HEK293T (cell line): ENCODE measurements at regions not wholly inside any gene's neighbourhood (a gene's known extent, or its start where the extent isn't known, plus 50 kb on each side); places are given as distances from the start of the nearest gene placed in this dataset.

Source experiments
- CTCF ChIA-PET: fragments of 350-600 bp; formaldehyde crosslinking; extraction: SDS; loops from one replicate; lab custom pipeline; 2021; ENCODE audit warnings: antibody characterized with exemption, inconsistent platforms; lab: Yijun Ruan, JAX
- POLR2A ChIA-PET: fragments of 350-600 bp; formaldehyde crosslinking; extraction: SDS; loops from one replicate; lab custom pipeline; 2020; ENCODE audit warnings: antibody characterized with exemption, inconsistent platforms; lab: Yijun Ruan, JAX
- DNase-seq: peaks from one replicate; pipeline ENCODE4 v3.0.0; 2012; ENCODE audit warnings: mixed read lengths; ENCODE audit errors: extremely low spot score
- ARNT ChIP-seq: fragments of 450-650 bp; IDR thresholded peaks from 2 replicates; pipeline ENCODE4 v1.6.1; 2017; ENCODE audit warnings: mild to moderate bottlenecking
- BHLHE40 ChIP-seq: fragments of 450-650 bp; IDR thresholded peaks from 2 replicates; pipeline ENCODE4 v1.6.1; 2016; ENCODE audit warnings: mild to moderate bottlenecking, moderate library complexity, borderline replicate concordance
- CTBP1 ChIP-seq: fragments of 450-650 bp; IDR thresholded peaks from 2 replicates; pipeline ENCODE4 v1.6.1; 2016; ENCODE audit warnings: borderline replicate concordance
- ELF4 ChIP-seq: fragments of 450-650 bp; IDR thresholded peaks from 2 replicates; pipeline ENCODE4 v1.6.1; 2017; ENCODE audit warnings: antibody characterized with exemption
- FOXA1 ChIP-seq: fragments of 450-650 bp; IDR thresholded peaks from 2 replicates; pipeline ENCODE4 v1.6.1; 2016; ENCODE audit warnings: mild to moderate bottlenecking
- FOXK2 ChIP-seq: fragments of 450-650 bp; IDR thresholded peaks from 2 replicates; pipeline ENCODE4 v1.6.1; 2016; ENCODE audit warnings: mild to moderate bottlenecking
- FOXM1 ChIP-seq: fragments of 450-650 bp; IDR thresholded peaks from 2 replicates; pipeline ENCODE4 v1.6.1; 2017; ENCODE audit warnings: mild to moderate bottlenecking, borderline replicate concordance
- HDGF ChIP-seq: fragments of 450-650 bp; IDR thresholded peaks from 2 replicates; pipeline ENCODE4 v1.6.1; 2017; ENCODE audit warnings: antibody characterized with exemption, borderline replicate concordance
- L3MBTL2 ChIP-seq: fragments of 450-650 bp; conservative IDR thresholded peaks from 2 replicates; pipeline ENCODE4 v1.6.1; 2016; ENCODE audit warnings: mild to moderate bottlenecking
- LEF1 ChIP-seq: fragments of 450-650 bp; IDR thresholded peaks from 2 replicates; pipeline ENCODE4 v1.6.1; 2017; ENCODE audit warnings: mild to moderate bottlenecking, borderline replicate concordance
- NFRKB ChIP-seq: fragments of 450-650 bp; IDR thresholded peaks from 2 replicates; pipeline ENCODE4 v1.6.1; 2016; ENCODE audit warnings: mild to moderate bottlenecking, moderate library complexity
- SP1 ChIP-seq: fragments of 450-650 bp; IDR thresholded peaks from 2 replicates; pipeline ENCODE4 v1.6.1; 2017
- SUZ12 ChIP-seq: fragments of 450-650 bp; IDR thresholded peaks from 2 replicates; pipeline ENCODE4 v1.6.1; 2016; ENCODE audit warnings: mild to moderate bottlenecking
- TARDBP ChIP-seq: fragments of 450-650 bp; IDR thresholded peaks from 2 replicates; pipeline ENCODE4 v1.6.1; 2016
- ZNF384 ChIP-seq: fragments of 450-650 bp; IDR thresholded peaks from 2 replicates; pipeline ENCODE4 v1.6.1; 2016
- TF ChIP-seq, protein P1 (sequence below): fragments of 450-650 bp; IDR thresholded peaks from 2 replicates; pipeline ENCODE4 v1.6.1; 2016

DNA sequence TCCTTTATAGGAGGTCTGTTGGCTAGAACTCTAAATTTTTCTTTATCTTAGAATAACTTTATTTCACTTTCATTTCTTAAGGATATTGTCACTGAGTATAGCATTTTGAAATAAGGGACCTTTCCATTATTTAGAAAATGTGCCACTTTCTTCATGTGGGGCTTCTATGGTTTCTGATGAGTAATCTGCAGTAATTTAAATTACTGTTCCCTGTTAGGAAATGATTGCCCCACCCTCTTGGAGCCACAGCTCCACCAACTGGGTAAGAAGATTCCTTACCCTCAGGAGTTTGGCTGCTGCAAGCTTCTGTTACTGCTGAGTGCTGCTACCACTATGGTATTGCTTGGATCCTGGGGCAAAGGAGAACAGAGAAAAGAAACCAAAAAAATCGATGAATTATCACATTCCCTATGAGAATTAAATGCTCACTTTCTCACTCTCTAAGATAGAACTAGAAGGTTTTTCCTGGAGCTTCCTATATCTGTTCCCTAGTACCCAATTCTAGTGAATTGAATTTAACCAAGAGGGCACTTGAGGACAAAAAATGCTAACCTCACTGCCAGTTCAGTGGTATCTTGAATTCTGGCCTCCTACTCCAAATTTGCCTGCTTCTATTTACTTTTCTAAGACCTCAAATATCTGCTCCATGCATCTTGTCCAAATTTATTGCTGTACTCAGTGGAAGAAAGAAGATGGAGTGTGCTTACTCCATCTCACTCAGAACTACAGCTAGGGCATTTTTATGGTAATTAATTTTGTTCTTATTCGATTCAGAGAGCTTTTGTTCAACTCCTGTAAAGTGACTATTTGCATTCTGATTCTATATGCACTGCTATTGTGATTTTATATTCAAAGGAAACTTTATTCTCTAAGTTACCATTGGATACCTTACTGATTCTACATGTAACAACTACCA, 2111.3 kb downstream of the MAT2B start:
- POLR2A ChIA-PET: no interaction called here
- DNase-seq: no peak
- no peak for TF ChIP-seq CTBP1
- no peak for TF ChIP-seq BHLHE40
- no peak for TF ChIP-seq FOXK2
- TF ChIP-seq ELF4: no peak
- TF ChIP-seq, protein P1, sequence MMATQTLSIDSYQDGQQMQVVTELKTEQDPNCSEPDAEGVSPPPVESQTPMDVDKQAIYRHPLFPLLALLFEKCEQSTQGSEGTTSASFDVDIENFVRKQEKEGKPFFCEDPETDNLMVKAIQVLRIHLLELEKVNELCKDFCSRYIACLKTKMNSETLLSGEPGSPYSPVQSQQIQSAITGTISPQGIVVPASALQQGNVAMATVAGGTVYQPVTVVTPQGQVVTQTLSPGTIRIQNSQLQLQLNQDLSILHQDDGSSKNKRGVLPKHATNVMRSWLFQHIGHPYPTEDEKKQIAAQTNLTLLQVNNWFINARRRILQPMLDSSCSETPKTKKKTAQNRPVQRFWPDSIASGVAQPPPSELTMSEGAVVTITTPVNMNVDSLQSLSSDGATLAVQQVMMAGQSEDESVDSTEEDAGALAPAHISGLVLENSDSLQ: no peak
- no peak for TF ChIP-seq TARDBP
- TF ChIP-seq ZNF384: no peak
- TF ChIP-seq NFRKB: no peak
- no peak for TF ChIP-seq SUZ12
- TF ChIP-seq FOXM1: no peak
- no peak for TF ChIP-seq FOXA1
- TF ChIP-seq LEF1: no peak
- no peak for TF ChIP-seq ARNT
- TF ChIP-seq HDGF: no peak
- TF ChIP-seq L3MBTL2: no peak
- no peak for TF ChIP-seq SP1
- CTCF ChIA-PET: no interaction called here

DNA sequence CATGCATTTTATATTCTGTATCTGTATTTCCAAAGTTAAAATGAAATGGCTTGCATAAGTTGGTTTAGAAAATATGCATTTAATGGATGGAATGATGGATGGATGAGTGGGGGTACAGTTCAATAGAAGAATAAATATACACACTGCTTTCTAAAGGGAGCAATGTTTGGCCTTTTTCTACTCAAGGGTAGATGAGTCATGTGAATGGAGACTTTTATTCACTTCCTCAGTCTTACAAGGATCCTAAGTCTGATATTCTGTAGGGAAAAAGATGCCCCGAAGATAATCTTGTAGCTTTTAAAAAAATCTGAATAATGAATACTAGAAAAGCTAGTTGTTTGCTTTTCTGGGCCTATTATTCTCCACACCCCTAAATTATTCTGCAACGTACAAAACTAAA, 2112.1 kb downstream of the MAT2B start:
- TF ChIP-seq HDGF (no peak), NFRKB (no peak), ARNT (no peak), ZNF384 (no peak), BHLHE40 (no peak)
- DNase-seq: no peak
- ChIA-PET POLR2A (no interaction called here), CTCF (no interaction called here)

DNA sequence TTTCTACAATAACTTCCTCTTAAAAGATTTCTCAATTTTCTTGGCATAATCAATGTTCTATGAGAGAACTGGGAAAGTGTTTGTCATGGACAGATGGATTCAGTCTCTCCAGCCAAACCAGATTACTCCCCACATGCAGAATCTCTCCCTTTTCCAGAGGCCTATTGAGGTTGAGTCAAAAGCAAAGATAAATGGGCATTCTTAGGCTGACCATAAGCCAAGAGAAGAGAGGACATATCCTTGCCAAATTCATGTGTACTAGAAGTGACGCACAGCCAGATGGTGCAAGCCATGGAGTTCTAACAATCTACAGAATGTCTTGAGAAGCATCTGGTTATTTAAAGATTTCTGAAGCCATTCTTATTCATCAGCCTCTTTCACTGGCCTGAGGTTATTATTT, 2115.0 kb downstream of the MAT2B start:
- DNase-seq: no peak
- ChIA-PET CTCF (no interaction called here), POLR2A (no interaction called here)
- no peak for TF ChIP-seq L3MBTL2
- TF ChIP-seq CTBP1: no peak
- TF ChIP-seq, protein P1: no peak
- no peak for TF ChIP-seq LEF1
- TF ChIP-seq ZNF384: no peak
- no peak for TF ChIP-seq ARNT
- TF ChIP-seq FOXM1: no peak
- TF ChIP-seq SUZ12: no peak
- TF ChIP-seq BHLHE40: no peak
- no peak for TF ChIP-seq HDGF
- TF ChIP-seq FOXA1: no peak

DNA sequence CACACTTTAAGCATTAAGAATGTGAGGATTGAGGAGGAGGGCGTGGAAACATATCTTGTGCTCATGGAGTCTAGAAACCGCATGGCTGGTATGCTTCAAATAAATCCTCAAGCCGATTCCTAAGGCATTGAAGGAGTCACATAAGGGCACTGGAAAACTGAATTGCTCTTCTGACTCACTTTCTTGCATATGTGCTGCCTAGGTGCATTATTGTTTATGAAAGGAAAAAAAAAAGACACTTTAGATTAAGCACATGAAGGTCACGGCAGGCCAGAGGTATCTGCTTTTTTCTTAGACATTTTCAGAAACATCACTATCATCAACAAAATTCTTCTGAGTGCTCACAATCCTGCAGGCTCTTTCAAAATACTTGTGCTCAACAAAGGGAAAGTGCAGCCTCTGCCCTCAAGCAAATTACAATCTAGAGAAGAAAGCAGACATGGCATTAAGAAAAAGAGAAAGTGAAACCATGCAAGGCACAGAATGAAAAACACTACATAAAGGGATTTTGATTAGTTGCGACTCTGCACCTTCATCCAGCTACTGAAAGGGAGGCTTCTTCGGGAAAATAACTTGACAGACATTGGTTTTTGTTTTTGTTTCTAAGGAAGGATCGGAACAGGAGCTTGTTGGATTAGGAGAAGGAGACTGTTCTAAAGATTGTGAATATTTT, 2117.6 kb downstream of the MAT2B start:
- no peak for TF ChIP-seq L3MBTL2
- TF ChIP-seq LEF1: no peak
- TF ChIP-seq BHLHE40: no peak
- TF ChIP-seq HDGF: no peak
- TF ChIP-seq, protein P1: no peak
- no peak for TF ChIP-seq FOXK2
- no peak for TF ChIP-seq ELF4
- TF ChIP-seq TARDBP: no peak
- TF ChIP-seq FOXM1: no peak
- TF ChIP-seq SUZ12: no peak
- no peak for TF ChIP-seq NFRKB
- no peak for TF ChIP-seq ZNF384
- TF ChIP-seq SP1: no peak
- no peak for TF ChIP-seq FOXA1
- CTCF ChIA-PET: no interaction called here
- DNase-seq: no peak
- POLR2A ChIA-PET: no interaction called here

DNA sequence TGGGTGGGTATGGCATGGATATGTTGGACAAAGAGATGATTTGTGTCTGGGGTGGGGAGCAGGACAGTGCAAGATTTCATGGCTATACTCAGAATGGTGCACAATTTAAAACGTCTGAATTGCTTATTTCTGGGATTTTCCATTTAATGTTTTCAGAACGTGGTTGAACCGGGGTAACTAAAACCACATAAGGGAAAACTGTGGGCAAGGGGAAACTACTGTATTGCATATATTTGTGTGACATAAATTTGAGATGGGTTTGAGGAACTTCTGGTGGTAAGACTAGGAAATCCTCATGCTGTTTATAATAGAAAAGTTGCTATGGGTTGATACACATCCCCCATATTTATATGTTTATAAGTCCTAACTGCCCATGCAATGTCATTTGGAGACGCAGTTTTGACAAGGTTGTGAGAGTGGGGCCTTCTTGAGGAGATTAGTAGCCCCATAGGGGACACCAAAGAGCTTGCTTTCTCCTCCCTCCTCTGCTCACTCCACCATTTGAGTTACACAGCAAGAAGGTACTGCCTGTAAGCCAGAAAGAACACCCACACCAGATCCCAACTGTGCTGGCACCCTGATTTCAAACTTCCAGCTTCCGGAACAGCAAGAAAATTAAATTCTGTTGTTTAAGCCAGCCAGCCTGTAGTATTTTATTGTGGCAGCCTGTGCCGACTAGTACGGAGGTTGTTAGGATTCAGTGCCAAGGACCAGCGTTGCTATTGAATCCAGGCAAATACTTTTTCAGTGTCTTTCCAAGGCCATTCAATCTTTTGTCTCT, 2118.9 kb downstream of the MAT2B start:
- TF ChIP-seq LEF1: no peak
- TF ChIP-seq CTBP1: no peak
- TF ChIP-seq BHLHE40: no peak
- no peak for TF ChIP-seq ELF4
- TF ChIP-seq, protein P1: no peak
- no peak for TF ChIP-seq FOXM1
- no peak for TF ChIP-seq ZNF384
- no peak for TF ChIP-seq SUZ12
- TF ChIP-seq L3MBTL2: no peak
- DNase-seq: no peak
- POLR2A ChIA-PET: no interaction called here
- CTCF ChIA-PET: no interaction called here
